SK-N-SH (cell line): ENCODE measurements at regions not wholly inside any gene's neighbourhood (a gene's known extent, or its start where the extent isn't known, plus 50 kb on each side); places are given as distances from the start of the nearest gene placed in this dataset.
A peak's percentile ranks its signal among the peaks of the same experiment; 100 is the strongest.

ENCODE experiments used
- CTCF ChIA-PET: fragments of 300-600, 350-600 bp; formaldehyde crosslinking; extraction: SDS; loops from one replicate; lab custom pipeline; 2021; lab: Yijun Ruan, JAX
- POLR2A ChIA-PET: fragments of 350-600 bp; sonication (Branson Sonifier 250); formaldehyde crosslinking; extraction: SDS; loops from one replicate; lab custom pipeline; 2020; ENCODE audit warnings: antibody characterized with exemption, inconsistent platforms; lab: Yijun Ruan, JAX
- DNase-seq: peaks from one replicate; pipeline ENCODE4 v3.0.0; 2012
- H2AFZ ChIP-seq: fragments of 200-600 bp; sonication (generic); 2 replicates; pipeline ENCODE4 v1.8.1; 2016; ENCODE audit warnings: antibody characterized with exemption, mild to moderate bottlenecking, low read depth
- H3F3A ChIP-seq: fragments of 200-600 bp; sonication (generic); replicated peaks from 2 replicates; pipeline ENCODE3; 2016; ENCODE audit warnings: antibody characterized with exemption, mild to moderate bottlenecking; ENCODE audit not compliant: insufficient read depth
- H3K27ac ChIP-seq, 2 experiments: fragments of 200-500 bp in 1 of 2; fragments of 200-600 bp in 1 of 2; sonication (Bioruptor generic) in 1 of 2; sonication (generic), shearing (Covaris generic) in 1 of 2; 2 replicates each; pipeline versions ENCODE4 v1.5.1 to v1.6.1; 2014 to 2016; ENCODE audit warnings: low read depth in 2 of 2, inconsistent platforms in 1 of 2, low read length in 1 of 2, mild to moderate bottlenecking in 1 of 2, mixed read lengths in 1 of 2
- H3K27me3 ChIP-seq: fragments of 200-600 bp; sonication (generic), shearing (Covaris generic); 2 replicates; pipeline ENCODE4 v1.6.1; 2016; ENCODE audit warnings: mixed run types; ENCODE audit not compliant: insufficient read depth
- H3K36me3 ChIP-seq, 2 experiments: fragments of 200-500 bp in 1 of 2; fragments of 200-600 bp in 1 of 2; sonication (Bioruptor generic) in 1 of 2; sonication (generic) in 1 of 2; replicated peaks in 1 of 2; 2 replicates each; pipeline versions ENCODE3 to v1.5.1; 2014 to 2016; ENCODE audit warnings: low read length in 1 of 2, mild to moderate bottlenecking in 1 of 2; ENCODE audit not compliant: insufficient read depth in 2 of 2, control insufficient read depth in 1 of 2
- H3K4me1 ChIP-seq, 2 experiments: fragments of 200-500 bp in 1 of 2; fragments of 200-600 bp in 1 of 2; sonication (Bioruptor generic) in 1 of 2; sonication (generic), shearing (Covaris generic) in 1 of 2; 2 replicates each; pipeline versions ENCODE4 v1.5.1 to v1.6.1; 2014 to 2016; ENCODE audit warnings: low read depth in 1 of 2, low read length in 1 of 2, mixed run types in 1 of 2; ENCODE audit not compliant: insufficient read depth in 2 of 2, control insufficient read depth in 1 of 2
- H3K4me2 ChIP-seq: fragments of 200-600 bp; sonication (generic), shearing (Covaris generic); 2 replicates; pipeline ENCODE4 v1.6.1; 2017; ENCODE audit warnings: mixed run types
- H3K4me3 ChIP-seq, 2 experiments: fragments of 200-500 bp in 1 of 2; fragments of 200-600 bp in 1 of 2; sonication (Bioruptor generic) in 1 of 2; sonication (generic), shearing (Covaris generic) in 1 of 2; 2 replicates each; pipeline versions ENCODE4 v1.5.1 to v1.8.1; 2014 to 2016; ENCODE audit warnings: low read depth in 2 of 2, inconsistent platforms in 1 of 2, low read length in 1 of 2, mild to moderate bottlenecking in 1 of 2, mixed read lengths in 1 of 2, moderate library complexity in 1 of 2
- H3K79me2 ChIP-seq: fragments of 200-600 bp; sonication (generic); 2 replicates; pipeline ENCODE4 v1.8.1; 2017; ENCODE audit warnings: mild to moderate bottlenecking; ENCODE audit not compliant: insufficient read depth
- H3K9ac ChIP-seq: fragments of 200-600 bp; sonication (generic); 2 replicates; pipeline ENCODE4 v1.6.1; 2017; ENCODE audit warnings: mixed run types
- H3K9me2 ChIP-seq: fragments of 200-600 bp; sonication (generic); 2 replicates; pipeline ENCODE4 v1.6.1; 2017; ENCODE audit warnings: mixed run types
- H3K9me3 ChIP-seq: fragments of 200-600 bp; sonication (generic); 2 replicates; pipeline ENCODE4 v1.6.1; 2017; ENCODE audit warnings: mixed run types, mild to moderate bottlenecking, moderate library complexity
- H4K20me1 ChIP-seq: fragments of 200-600 bp; sonication (generic); 2 replicates; pipeline ENCODE4 v1.6.1; 2017; ENCODE audit warnings: mild to moderate bottlenecking, mixed run types; ENCODE audit not compliant: insufficient read depth
- ELF1 ChIP-seq: IDR thresholded peaks from 2 replicates; pipeline ENCODE4 v1.4.0; 2012
- FOSL2 ChIP-seq: IDR thresholded peaks from 2 replicates; pipeline ENCODE4 v1.4.0; 2012; ENCODE audit warnings: low read depth, mild to moderate bottlenecking, moderate library complexity, borderline replicate concordance
- FOXJ3 ChIP-seq: sonication (generic); formaldehyde crosslinking; IDR thresholded peaks from 2 replicates; pipeline ENCODE4 v1.5.1; 2020; ENCODE audit warnings: mild to moderate bottlenecking, missing genetic modification reagents
- FOXM1 ChIP-seq: IDR thresholded peaks from 2 replicates; pipeline ENCODE4 v1.4.0; 2012; ENCODE audit warnings: low read depth, mild to moderate bottlenecking
- IRF3 ChIP-seq: fragments of 150-350 bp; IDR thresholded peaks from 2 replicates; pipeline ENCODE4 v1.6.1; 2016; ENCODE audit warnings: mild to moderate bottlenecking, low read depth, low read length
- MXI1 ChIP-seq: IDR thresholded peaks from 2 replicates; pipeline ENCODE4 v1.6.1; 2012; ENCODE audit warnings: mild to moderate bottlenecking, low read depth, low read length, improper control_type of control experiment
- NFIC ChIP-seq: IDR thresholded peaks from 2 replicates; pipeline ENCODE4 v1.4.0; 2012; ENCODE audit warnings: borderline replicate concordance
- NRF1 ChIP-seq: IDR thresholded peaks from 2 replicates; pipeline ENCODE4 v1.6.1; 2012; ENCODE audit warnings: low read depth, mild to moderate bottlenecking, low read length
- RCOR1 ChIP-seq: fragments of 150-350 bp; IDR thresholded peaks from 2 replicates; pipeline ENCODE4 v1.6.1; 2017; ENCODE audit warnings: antibody characterized with exemption, low read length
- RXRA ChIP-seq: IDR thresholded peaks from 2 replicates; pipeline ENCODE4 v1.4.0; 2012; ENCODE audit warnings: low read depth, mild to moderate bottlenecking, borderline replicate concordance
- TEAD4 ChIP-seq: IDR thresholded peaks from 2 replicates; pipeline ENCODE4 v1.4.0; 2012; ENCODE audit warnings: mild to moderate bottlenecking, borderline replicate concordance; ENCODE audit not compliant: insufficient read depth
- USF2 ChIP-seq: fragments of 150-350 bp; IDR thresholded peaks from 2 replicates; pipeline ENCODE4 v1.6.1; 2017; ENCODE audit warnings: antibody characterized with exemption, low read length, low read depth, borderline replicate concordance
- YY1 ChIP-seq: IDR thresholded peaks from 2 replicates; pipeline ENCODE4 v1.4.0; 2012; ENCODE audit warnings: low read depth, mild to moderate bottlenecking
- ZBTB33 ChIP-seq: IDR thresholded peaks from 2 replicates; pipeline ENCODE4 v1.4.0; 2012; ENCODE audit warnings: low read depth, borderline replicate concordance
- WGBS: methylation state at CpG from one replicate; pipeline ENCODE4 v1.1.6; 2017; ENCODE audit warnings: low lambda C conversion rate; 5-methylcytosine and 5-hydroxymethylcytosine counted together
- TF ChIP-seq, protein P1 (sequence below): IDR thresholded peaks from 2 replicates; pipeline ENCODE4 v1.4.0; 2012; ENCODE audit warnings: low read depth, borderline replicate concordance
- TF ChIP-seq, protein P2 (sequence below): fragments of 200-600 bp; sonication (generic); IDR thresholded peaks from 2 replicates; pipeline ENCODE4 v1.6.1; 2017; ENCODE audit warnings: antibody characterized with exemption, mild to moderate bottlenecking, moderate library complexity

DNA sequence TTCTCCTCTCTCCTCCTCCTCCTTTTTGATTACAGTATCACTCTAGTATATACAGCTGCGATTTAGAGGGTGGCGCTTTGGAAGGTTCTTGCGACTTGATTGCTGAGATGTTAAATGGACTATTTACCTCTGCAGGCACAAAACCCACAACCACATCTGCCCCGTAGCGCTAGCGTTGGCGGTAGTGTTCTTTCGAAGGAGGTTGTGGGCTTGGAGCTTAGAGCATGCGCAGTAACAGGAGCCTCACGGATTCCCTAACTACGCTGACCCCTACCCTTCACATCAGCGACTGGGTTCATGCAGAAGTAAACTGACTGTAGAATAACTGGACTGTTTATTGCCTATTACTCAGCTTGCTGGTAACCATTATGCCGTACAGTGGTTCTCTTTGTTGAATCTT lies 58.0 kb downstream of the CGGBP1 start:
- Histone ChIP-seq H3K9me3 (no peaks in the 10 kb centered on the region), H3K9ac (no peak overlapping the region), H3K27ac (no peak overlapping the region), H3K27me3 (peaks cover 14% of the 10 kb centered on the region; the same call in 1 of the 2 replicates), H3K4me3 (peak overlapping the region; percentile 34 to 42; a peak in 3 of 4 replicates), H3K4me2 (peak overlapping the region; percentile 70), H3K9me2 (no peaks in the 10 kb centered on the region; the same call in 1 of the 2 replicates), H4K20me1 (no peaks in the 10 kb centered on the region), H3F3A (no peaks in the 10 kb centered on the region), H3K79me2 (no peaks in the 10 kb centered on the region), H2AFZ (peak overlapping the region; percentile 49), H3K4me1 (peaks cover 3 to 6% of the 10 kb centered on the region in 2 experiments; a peak in 2 of 4 replicates), H3K36me3 (no peaks in the 10 kb centered on the region)
- WGBS, result 28% methylated on average over 13 of the region's 13 CpGs
- TF ChIP-seq NRF1 (peak; percentile 37; the same call in 1 of the 2 replicates), USF2 (no peak), RXRA (no peak)
- ChIA-PET POLR2A (interaction anchor here (0.6 kb wide), 1 partner anchor 113 kb away, joined by 3 read pairs; no protein-coding TSS in a partner anchor), CTCF (interaction anchor here (0.8 to 1.3 kb wide), 2 partner anchors 650 to 702 kb away, joined by 3 to 6 read pairs; no protein-coding TSS in a partner anchor)
- DNase-seq, result peak; percentile 12

GRCh38 chr3:87997966-87998365 lies 60.8 kb downstream of the CGGBP1 start:
- POLR2A ChIA-PET, result no interaction called here
- DNase-seq, result no peak
- H3K9ac ChIP-seq, result no peak overlapping the region
- no peaks in the 10 kb centered on the region for H4K20me1 ChIP-seq
- peaks cover 3 to 6% of the 10 kb centered on the region in 2 experiments; a peak in 2 of 4 replicates for H3K4me1 ChIP-seq
- CTCF ChIA-PET, result interaction anchor here (1.2 kb wide), 1 partner anchor 647 kb away, joined by 4 read pairs; no protein-coding TSS in a partner anchor
- no peak overlapping the region for H3K4me3 ChIP-seq
- no peaks in the 10 kb centered on the region for H3K36me3 ChIP-seq
- H3F3A ChIP-seq, result no peaks in the 10 kb centered on the region
- no peaks in the 10 kb centered on the region; the same call in 1 of the 2 replicates for H3K9me2 ChIP-seq
- H2AFZ ChIP-seq, result no peak overlapping the region
- no peak for TF ChIP-seq RCOR1
- no peak for TF ChIP-seq TEAD4
- no peak for TF ChIP-seq ZBTB33
- no peak for TF ChIP-seq IRF3
- no peak for TF ChIP-seq ELF1
- TF ChIP-seq NFIC, result no peak
- TF ChIP-seq, protein P1, sequence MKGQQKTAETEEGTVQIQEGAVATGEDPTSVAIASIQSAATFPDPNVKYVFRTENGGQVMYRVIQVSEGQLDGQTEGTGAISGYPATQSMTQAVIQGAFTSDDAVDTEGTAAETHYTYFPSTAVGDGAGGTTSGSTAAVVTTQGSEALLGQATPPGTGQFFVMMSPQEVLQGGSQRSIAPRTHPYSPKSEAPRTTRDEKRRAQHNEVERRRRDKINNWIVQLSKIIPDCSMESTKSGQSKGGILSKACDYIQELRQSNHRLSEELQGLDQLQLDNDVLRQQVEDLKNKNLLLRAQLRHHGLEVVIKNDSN, result no peak
- TF ChIP-seq, protein P2, sequence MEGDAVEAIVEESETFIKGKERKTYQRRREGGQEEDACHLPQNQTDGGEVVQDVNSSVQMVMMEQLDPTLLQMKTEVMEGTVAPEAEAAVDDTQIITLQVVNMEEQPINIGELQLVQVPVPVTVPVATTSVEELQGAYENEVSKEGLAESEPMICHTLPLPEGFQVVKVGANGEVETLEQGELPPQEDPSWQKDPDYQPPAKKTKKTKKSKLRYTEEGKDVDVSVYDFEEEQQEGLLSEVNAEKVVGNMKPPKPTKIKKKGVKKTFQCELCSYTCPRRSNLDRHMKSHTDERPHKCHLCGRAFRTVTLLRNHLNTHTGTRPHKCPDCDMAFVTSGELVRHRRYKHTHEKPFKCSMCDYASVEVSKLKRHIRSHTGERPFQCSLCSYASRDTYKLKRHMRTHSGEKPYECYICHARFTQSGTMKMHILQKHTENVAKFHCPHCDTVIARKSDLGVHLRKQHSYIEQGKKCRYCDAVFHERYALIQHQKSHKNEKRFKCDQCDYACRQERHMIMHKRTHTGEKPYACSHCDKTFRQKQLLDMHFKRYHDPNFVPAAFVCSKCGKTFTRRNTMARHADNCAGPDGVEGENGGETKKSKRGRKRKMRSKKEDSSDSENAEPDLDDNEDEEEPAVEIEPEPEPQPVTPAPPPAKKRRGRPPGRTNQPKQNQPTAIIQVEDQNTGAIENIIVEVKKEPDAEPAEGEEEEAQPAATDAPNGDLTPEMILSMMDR, result no peak
- no peak for TF ChIP-seq FOSL2
- no peak for TF ChIP-seq YY1
- TF ChIP-seq NRF1, result no peak
- no peak for TF ChIP-seq FOXJ3 (CRISPR knock-in tag)
- no peak for TF ChIP-seq MXI1
- no peak for TF ChIP-seq FOXM1
- H3K9me3 ChIP-seq, result no peaks in the 10 kb centered on the region
- no peak overlapping the region for H3K27ac ChIP-seq
- no peaks in the 10 kb centered on the region for H3K79me2 ChIP-seq
- no peak overlapping the region for H3K4me2 ChIP-seq
- peaks cover 19% of the 10 kb centered on the region; the same call in 1 of the 2 replicates for H3K27me3 ChIP-seq
